HG02763 (cell line): ENCODE measurements at regions not wholly inside any gene's neighbourhood (a gene's known extent, or its start where the extent isn't known, plus 50 kb on each side); places are given as distances from the start of the nearest gene placed in this dataset.

Experiments
- ATAC-seq: cut with Tn5 transposase; IDR thresholded peaks from one replicate; pipeline ENCODE4 v1.9.1; 2021; ENCODE audit warnings: mild to moderate bottlenecking, moderate library complexity; ENCODE audit not compliant: unreplicated experiment

DNA sequence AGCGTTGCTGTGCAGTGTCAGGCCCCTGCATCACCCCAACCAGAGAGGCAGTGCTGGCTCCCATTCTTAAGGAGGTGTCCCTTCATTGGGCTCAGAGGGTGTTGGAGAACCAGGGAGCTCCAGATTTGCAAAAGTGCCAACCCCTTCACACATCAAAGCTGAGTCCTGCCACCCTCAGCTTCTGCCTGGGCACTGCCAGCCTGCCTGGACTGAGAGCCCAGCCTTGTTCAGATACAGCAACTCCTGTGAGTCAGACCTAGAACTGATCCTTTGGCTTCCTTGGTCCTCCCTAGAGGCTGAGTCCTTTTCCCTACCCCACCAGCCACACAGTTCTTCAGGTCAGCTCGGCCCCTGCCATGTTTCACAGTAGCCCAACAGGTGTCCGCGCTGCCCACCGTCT is 424.9 kb upstream of the MYT1L start:
- ATAC-seq: no peak

DNA sequence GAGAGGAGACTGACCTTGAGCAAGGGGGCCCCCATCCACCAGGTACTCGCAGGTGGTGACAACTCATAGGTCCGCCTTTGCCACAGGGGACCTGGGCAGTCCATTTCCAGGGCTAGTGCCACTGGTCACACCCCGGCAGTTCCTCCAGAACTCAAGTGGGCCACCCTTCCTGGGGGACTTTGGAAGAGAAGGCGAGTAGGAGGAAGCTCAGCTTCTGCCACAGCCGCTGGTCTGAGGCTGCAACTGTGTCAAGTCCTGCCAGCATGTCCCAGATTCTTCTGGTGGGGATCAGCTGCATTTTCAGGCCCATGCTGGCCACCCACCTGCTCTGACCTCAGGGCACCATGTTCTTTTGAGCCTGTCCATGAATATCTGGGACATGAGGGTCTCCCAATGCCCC is 423.9 kb upstream of the MYT1L start:
- no peak for ATAC-seq

DNA sequence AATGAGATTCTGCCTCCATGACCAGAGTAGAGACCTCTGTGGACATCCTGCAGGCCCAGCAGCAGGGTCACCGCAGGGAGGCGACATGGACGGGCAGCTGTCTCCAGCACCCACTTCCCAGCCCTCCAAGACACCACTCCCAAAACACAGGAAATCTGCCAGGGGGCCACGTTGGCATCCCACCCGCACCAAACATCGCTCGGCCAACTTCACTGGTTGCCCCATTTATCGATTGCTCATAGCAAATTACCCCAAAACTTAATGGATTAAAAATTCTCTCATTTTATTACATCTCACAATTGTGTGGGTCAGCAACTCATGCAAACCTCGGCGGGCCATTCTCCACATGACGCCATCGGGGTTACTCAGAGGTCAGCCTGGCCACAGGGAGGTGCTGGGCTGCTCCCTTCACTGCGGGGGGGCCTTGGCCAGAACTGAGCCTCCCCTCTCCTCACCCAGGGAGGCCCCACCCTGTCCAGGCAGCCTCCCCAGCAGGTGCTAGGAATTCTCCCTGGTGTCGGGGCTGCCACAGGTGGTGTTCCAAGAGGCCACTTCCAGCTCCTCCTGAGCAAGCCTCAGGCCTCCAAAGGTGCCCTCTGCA is 420.7 kb upstream of the MYT1L start:
- ATAC-seq: no peak

DNA sequence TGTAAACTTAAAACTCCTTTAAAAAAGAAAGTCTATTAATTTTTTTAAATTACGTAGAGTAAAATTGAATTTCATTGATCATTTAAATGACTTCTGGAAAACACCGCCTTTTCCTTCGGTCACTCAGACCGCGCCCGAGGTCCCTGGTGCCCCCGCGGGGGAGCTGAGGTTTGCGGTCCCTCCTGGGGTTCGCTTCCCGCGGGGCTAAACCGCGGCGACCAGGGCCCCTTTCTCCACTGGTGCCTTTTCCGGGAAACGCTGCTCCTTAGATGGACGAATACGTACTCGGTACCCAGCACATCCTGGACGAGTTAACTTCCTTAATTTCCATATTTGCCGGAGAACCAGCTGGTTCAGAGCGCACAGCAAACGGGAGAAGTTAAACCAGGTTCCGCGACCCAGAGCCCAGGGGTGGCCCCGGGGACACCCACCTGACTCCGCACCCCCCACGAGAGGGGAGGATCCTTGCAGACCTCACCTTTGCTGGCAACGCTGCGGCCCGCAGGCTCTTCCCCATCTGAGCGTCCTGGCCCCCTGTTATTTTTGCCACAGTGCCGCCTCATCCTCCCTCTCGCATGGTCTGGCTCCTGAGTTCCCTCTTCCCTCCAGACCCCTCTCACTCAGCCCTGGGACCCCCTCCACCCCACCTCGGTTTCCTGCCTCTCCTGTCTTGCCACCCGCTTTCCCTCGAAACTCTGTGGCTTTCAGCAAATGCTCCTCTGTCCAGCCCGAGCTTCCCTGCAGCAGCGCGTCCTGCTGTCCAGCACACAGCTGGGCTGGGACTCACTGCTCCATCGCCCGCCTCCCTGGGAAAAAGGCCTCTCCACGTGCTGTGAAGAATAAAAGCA is 420.0 kb upstream of the MYT1L start:
- ATAC-seq: no peak

DNA sequence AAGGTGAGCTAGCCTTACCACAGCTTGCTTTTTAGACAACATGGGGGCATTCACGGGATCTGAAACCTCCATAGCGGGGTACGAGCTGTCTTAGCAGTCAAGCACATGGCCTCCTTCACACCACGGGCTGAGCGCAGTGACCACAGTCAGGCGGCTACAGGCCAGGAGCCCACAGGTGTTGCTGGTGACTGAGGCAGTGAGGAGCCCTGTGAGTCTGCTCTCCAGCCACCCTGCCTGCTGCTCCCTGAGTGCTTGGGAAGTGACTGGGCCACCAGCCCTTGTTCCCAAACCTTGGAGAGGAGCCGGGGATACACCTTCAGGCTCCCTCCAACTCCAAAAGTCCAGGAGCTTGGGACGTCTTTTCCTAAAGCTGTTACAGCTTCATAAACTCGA is 418.1 kb upstream of the MYT1L start:
- ATAC-seq: no peak

DNA sequence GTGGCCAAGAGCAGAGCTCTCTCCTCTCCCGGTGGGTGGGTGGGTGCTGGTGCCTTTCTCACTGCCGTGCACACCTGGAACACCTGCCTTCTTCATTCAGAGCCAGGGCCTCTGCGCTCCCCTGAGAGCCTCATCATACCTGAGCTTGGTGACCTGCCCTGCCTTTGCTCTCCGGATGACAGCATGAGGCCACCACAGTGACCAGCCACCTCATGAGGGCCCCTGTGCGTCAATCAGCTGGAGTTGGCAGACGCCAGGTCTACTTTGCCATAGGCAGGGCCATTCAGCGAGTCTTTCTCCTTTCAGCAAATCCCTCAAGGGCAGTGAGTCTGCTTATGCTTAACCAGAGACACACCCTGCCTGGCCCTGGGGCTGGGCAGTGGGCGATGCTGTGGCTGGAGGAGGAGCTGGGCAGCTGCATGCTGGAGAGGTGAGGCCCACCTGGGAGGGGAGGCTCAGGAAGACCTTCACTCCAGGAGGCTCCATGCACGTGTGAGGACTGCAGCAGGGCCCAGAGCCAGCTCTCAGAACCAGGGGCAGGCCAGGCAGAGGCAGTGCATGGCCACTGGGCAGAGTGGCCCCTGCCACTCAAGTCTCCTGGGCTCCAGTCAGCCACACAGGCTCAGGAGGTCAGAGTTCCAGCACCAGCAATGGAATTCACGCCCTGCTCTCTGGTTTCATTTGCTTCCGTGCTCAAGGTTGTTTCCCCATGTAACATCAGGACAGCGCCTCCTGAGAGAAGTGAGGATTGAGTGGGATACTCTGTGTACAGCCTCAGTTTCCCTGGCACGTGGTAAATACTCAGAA is 417.5 kb upstream of the MYT1L start:
- no peak for ATAC-seq

DNA sequence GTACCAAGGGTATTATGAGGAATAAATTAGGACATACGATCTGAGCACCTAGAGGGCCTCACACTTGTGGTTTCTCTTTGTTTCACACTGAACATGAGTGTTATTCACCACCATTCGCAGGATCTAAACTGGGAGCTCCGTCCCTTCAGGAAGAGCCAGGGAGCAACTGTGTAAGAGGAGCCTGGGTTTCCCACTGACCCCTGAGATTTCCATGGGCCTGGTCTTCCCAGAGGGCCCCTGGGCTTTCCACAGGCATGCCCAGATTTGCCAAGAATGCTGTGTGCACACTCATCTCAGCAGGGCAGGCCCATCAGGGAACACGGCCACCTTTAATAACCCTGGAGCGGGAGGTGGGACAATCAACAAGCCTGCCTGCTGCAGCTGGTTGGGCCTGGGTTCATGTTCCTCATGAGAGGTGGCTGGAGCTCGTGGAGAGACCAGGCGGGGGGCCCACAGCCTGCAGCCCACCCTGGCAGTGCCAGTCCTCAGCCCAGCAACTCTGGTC is 416.8 kb upstream of the MYT1L start:
- ATAC-seq: no peak

DNA sequence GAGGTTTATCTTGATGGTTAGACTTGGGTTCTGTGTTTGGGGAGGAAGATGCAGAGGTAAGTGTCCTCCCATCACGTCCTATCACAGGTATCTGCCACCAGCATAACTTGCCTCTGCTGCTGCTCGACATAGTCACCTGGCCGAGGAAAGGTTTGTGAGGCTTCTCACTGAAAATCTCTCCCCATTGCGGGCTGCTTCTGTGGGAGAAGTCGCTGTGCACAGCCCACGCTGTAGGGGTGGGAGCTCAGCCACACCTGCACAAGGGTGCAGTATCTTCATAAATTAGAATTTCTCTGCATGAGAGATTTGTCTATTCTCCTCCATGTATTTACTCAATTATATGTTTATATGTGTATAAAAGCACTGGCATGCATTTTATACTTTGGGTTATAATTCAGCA is 415.7 kb upstream of the MYT1L start:
- no peak for ATAC-seq

DNA sequence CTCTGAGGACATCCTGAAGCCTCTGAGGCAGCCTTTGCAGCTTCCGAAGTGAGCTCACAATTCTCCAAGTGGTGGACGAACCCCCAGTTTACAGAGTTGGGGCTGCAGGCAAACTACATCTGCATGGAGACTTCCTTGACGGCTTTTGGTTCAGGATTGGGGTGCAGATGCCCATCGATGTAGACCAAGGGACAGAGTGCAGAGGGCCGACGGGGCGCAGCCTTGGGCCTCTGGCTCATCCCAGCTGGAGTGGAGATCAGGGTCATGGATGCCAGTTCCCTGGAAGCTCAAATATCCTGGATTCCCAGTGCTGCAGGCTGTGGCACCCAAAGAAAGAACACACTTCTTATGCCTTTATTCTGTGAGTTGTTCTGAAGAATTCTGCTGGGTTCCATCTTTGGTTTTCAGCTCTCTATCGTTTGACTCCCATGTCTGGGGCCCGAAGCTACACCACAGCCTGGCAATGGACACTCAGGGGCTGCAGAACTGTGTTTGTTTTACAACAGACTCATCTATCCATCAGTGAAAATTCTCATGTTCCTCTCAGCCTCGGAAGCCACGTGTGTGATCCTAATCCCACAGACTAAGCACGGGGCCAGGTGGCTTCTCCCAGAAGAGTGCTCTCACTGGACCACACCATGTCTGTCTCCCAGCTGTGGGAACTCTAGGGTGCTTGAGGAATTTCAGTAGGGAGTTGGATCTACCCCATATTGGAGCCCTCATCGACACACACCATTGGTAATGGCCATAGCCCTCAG is 414.1 kb upstream of the MYT1L start:
- no peak for ATAC-seq

DNA sequence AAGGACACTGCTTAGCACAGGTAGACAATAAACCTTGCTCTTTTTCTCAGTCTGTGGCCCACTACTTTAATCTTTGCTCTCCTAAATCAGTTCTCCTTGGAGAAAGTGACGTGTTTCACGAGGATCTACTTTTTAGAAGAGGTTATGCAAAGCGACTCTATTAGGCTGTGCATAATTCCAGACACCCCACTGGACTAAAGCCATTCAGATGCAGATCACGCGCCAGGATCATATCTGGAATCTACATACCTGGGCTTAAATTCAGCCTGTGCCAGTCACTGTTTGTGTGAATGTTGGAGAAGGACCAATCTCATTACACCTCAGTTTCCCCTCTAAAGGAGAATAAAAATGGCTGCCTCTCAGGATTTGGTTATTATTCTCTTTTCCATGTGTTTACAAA is 413.0 kb upstream of the MYT1L start:
- no peak for ATAC-seq

DNA sequence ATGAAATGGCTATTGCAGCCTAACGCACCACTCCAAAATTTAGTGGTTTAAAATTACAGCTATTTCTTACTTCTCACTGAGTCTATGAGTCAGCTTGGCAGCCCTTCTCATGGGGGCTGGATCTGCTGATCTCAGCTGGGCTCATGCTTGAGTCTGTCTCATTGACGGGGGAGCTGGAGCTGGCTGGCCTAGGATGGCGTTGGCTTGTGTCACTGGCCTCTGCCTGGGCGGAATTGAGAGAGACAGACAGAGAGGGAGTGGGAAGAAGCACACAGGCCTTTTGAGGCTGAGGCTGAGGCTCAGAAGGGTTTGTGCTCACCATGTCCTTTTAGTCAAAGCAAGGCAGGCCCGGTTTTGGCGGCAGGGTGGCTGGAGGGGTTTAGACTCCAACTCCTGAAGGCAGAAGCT is 412.1 kb upstream of the MYT1L start:
- no peak for ATAC-seq

DNA sequence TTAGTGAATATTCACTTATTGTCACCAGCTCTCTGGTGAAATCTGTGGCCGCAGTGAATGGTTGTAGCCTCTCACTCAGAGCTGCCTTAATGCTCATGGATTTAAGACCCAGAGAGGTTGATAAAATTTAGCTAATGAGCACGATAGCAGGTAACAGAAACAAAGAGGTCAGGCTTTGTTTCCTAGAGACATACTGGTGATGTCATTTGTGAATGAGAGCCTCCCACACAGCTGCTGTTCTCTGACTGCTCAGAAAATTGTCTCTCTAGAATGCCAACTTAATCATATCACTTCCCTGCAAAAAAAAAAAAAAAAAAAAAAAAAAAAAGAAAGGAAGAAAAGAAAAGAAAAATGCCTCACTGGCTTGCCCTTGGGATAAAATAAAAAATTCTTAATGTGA is 411.7 kb upstream of the MYT1L start:
- ATAC-seq: no peak

DNA sequence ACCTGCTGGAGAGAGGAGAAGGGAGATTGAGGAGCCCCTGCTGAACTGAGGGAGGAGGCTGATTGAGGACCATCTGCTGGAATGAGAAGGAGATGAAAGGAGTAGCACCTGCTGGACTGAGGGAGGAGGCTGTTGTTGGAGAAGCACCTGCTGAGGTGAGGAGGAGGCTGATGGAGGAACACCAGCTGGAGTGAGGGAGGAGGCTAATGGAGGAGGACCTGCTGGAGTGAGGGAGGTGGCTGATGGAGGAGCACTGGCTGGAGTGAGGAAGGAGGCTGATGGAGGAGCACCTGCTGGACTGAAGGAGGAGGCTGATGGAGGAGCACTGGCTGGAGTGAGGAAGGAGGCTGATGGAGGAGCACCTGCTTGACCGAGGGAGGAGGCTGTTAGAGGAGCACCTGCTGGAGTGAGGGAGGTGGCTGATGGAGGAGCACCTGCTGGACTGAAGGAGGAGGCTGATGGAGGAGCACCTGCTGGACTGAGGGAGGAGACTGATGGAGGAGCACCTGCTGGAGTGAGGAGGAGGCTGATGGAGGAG is 409.2 kb upstream of the MYT1L start:
- no peak for ATAC-seq

DNA sequence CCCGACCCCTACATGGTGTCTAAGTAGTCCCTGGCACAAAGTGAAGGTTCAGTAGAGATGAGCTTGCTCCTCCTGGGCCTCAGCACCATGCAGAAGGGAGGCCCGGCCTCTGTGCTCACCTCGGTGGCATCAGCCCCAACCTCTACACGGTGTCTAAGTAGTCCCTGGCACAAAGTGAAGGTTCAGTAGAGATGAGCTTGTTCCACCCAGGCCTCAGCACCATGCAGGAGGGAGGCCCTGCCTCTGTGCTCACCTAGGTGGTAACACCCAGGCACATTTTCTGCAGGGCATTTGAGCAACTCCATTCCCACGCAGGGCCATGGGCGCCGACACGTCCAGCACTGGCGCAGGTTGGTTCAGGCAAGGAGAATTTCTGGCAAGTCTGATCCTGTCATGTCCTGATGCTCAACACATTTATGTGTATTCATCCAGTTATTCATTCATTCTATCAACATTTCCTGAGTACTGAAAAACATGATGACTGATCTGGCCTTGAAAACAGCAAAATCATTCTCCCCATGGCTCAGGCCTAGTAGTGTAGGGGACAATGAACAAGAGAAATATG is 408.2 kb upstream of the MYT1L start:
- no peak for ATAC-seq

DNA sequence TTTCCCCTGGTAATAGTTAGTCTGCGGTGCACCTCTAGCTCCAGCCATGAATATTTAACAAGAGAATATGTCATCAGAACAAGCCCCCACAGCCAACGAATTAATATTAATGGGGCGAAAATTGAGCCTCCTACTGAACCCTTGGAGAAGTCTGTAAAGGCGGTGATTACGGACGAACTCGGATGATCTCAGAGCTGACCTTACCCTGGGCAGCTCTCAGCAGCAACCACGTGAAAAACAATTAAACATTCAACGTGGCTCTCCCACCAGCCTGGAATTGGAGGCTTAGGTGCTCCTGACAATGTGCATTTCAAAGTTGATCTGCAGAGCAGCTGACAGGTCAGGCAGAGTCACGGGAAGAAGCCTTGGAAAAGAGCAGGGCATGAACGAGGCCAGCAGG is 407.6 kb upstream of the MYT1L start:
- no peak for ATAC-seq

DNA sequence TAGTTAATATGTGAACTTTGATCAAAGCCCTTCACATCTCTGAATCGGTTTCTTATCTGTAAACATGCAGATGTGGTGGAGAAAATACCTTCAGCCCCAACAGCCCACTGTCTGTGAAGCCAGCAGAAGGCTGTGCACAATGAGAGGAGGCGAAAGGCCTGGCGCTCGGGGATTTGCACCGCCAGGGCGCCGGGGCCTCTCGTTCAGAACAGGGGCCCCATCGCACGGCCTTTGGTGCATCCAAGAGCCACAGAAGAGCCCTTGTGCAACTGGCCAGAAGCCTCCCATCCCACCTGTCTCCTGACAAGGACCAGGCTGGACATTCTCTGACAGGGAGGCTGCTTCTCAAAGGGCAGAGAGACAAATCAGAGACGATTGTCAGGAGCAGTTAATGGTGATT is 407.2 kb upstream of the MYT1L start:
- no peak for ATAC-seq

DNA sequence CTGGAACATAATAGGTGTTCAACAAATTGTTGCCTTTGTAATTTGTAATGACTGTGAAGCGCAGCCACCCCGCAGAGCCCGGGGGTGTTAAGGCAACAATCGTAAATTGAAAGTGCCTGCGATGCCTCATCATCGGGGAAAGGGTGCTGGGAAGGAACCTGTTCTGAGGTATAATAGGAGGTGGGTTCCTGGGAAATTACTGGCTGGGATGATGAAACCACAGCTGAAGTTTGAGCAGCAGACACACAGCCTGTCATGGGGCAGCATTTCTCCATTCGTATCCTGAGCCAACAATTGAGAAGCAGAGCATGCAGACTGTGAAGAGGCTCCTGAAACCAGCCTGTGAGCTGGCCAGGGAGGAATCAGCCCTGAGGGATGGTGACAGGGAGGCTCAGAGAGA is 404.0 kb upstream of the MYT1L start:
- ATAC-seq: no peak

DNA sequence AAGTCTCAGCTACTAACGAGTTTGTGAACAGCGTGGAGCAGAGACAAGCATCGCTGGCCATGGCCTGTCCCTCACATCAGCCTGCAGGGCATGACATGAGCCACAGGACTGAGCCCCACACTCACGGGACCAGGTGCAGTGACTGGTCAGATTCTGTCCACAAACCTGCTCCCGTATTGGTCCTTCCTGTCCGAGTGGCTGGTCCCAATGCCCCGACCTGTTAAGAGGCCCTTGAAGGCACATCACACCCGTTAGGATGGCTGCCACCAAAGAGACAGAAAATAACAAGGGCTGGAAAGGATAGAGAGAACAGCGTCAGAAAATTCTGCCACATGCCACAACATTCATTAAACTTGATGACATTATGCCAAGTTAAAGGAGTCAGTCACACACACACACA is 403.2 kb upstream of the MYT1L start:
- ATAC-seq: no peak

DNA sequence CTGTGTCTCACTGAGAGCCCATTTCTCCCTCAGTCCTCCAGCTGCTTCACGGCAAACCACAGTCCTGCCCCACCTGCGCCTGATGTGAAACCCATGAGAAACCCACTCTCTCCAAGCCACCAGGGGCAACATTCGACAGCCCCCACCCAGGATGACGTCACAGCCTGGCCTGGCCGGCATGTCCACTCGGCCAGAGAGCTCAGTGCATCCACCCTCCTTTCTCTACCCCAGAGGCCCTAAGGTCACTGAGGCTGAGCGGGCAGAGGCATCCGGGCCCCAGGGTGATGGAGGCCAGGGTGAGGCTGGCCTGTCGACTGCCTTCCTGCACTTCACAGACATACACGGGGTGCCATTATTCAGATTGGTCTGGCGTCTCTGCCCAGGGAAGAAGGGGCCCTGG is 402.7 kb upstream of the MYT1L start:
- ATAC-seq: no peak

DNA sequence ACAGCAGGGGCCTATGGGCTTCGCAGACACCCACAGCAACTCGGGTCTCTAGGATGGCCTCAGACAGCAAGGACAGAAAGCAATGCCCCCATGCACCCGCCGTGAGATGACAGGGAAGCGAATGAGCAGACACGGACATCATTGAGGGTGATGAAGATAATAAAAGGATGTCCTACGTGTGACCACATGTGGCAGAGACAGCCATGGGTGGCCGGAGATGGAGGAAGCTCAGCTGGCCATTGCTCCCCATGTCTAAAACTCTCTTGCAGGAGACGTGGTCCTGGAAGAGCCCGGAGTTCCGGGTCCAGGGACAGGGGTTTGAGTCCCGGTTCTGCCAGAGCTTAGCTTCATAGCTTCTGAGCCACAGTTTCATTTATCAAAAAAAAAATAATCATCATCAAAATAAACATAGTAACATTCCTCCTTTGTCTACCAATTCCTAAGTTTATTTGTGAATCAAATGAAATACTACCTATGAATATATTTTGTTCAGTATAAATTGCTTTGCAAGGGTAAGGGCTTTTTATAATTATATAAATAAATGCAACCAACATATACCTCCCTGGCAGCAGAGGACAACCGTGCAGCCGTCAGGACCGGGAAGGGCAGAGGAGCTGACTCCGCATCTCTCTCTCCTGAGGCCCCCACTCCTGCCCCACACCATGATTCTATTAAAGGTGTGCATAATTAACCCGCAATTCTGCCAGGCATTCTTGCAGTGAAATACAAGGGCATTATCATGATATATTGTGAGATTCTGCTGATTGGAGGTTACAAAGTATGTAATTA is 401.4 kb upstream of the MYT1L start:
- no peak for ATAC-seq
